Lung (tissue), 11 donors: ENCODE measurements at regions not wholly inside any gene's neighbourhood (a gene's known extent, or its start where the extent isn't known, plus 50 kb on each side); places are given as distances from the start of the nearest gene placed in this dataset.

Source experiments
- ATAC-seq: fragments of 200-7000 bp; cut with Tn5 transposase; one replicate; pipeline ENCODE4 v1.9.1; 2020; ENCODE audit warnings: moderate number of reproducible peaks; ENCODE audit not compliant: insufficient read depth, low FRiP score
- DNase-seq, 3 donors: peaks; one replicate each; pipeline ENCODE4 v3.0.0-alpha.2; 2013 to 2017
- H3K27ac ChIP-seq, 2 donors: one replicate each; pipeline ENCODE4 v1.5.1; 2013; ENCODE audit warnings: mild to moderate bottlenecking in 2 of 2, moderate library complexity in 2 of 2, control low read depth in 1 of 2, inconsistent platforms in 1 of 2, low read depth in 1 of 2, low read length in 1 of 2
- H3K27me3 ChIP-seq, 3 donors: one replicate each; pipeline ENCODE4 v1.5.1; 2013; ENCODE audit warnings: low read length in 2 of 3; ENCODE audit not compliant: control insufficient read depth in 3 of 3, insufficient read depth in 3 of 3
- H3K36me3 ChIP-seq, 4 donors: one replicate each; pipeline ENCODE4 v1.5.1; 2013; ENCODE audit warnings: low read length in 4 of 4, mild to moderate bottlenecking in 1 of 4, moderate library complexity in 1 of 4; ENCODE audit not compliant: control insufficient read depth in 4 of 4, insufficient read depth in 4 of 4
- H3K4me1 ChIP-seq, 5 donors: one replicate each; pipeline ENCODE4 v1.5.1; 2013; ENCODE audit warnings: low read length in 5 of 5, mild to moderate bottlenecking in 2 of 5, moderate library complexity in 1 of 5; ENCODE audit not compliant: control insufficient read depth in 5 of 5, insufficient read depth in 5 of 5
- H3K4me3 ChIP-seq: one replicate; pipeline ENCODE4 v1.5.1; 2013; ENCODE audit warnings: mild to moderate bottlenecking, control low read depth, moderate library complexity
- H3K9ac ChIP-seq, 2 donors: one replicate each; pipeline ENCODE4 v1.5.1; 2013; ENCODE audit warnings: low read length in 2 of 2, control low read depth in 1 of 2; ENCODE audit not compliant: insufficient read depth in 1 of 2
- H3K9me3 ChIP-seq, 4 donors: one replicate each; pipeline ENCODE4 v1.5.1; 2013; ENCODE audit warnings: low read length in 3 of 4, mild to moderate bottlenecking in 1 of 4, moderate library complexity in 1 of 4; ENCODE audit not compliant: control insufficient read depth in 4 of 4, insufficient read depth in 3 of 4
- CTCF ChIP-seq: IDR thresholded peaks from 2 replicates; pipeline ENCODE4 v1.5.1; 2012; ENCODE audit warnings: mild to moderate bottlenecking; ENCODE audit errors: control extremely low read depth, extremely low read depth
- WGBS, 2 donors: extraction: QIAGEN DNeasy Blood & Tissue Kit; methylation state at CpG; one replicate each; pipeline ENCODE4 v1.1.7; 2013; 5-methylcytosine and 5-hydroxymethylcytosine counted together
- donor health status: control.
- donor health status: control.
- donor health status: Bipolar disorder and iron deficiency.
- donor health status: healthy.
- donor health status: DM: yes; HTN: yes; CAD: no.

DNA sequence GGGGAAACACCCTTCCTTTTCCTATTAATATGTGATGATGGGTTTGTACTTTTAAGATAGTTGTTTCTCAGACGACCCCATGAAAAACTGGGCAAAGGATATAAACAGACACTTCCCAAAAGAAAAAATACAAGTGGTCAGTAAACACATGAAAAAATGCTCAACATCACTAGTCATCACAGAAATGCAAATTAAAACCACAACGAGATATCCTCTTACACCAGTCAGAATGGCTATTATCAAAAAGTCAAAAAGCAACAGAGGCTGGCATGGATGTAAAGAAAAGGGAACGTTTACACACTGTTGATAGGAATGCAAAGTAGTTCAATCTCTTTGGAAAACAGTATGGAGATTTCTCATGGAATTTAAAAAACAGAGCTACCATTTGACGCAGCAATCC lies 111.4 kb upstream of the ZEB1 start:
- Histone ChIP-seq H3K36me3 (no peaks in the 10 kb centered on the region), H3K27ac (no peak overlapping the region), H3K4me1 (peaks cover 0 to 6% (median 3%) of the 10 kb centered on the region in 5 donors), H3K9ac (no peak overlapping the region), H3K27me3 (no peaks in the 10 kb centered on the region), H3K9me3 (no peaks in the 10 kb centered on the region), H3K4me3 (no peak overlapping the region)
- TF ChIP-seq CTCF, result no peak
- ATAC-seq (no peak), DNase-seq (no peak)
- 35 to 70% methylated on average over 4 of the region's 4 CpGs for WGBS, 2 donors

- Histone ChIP-seq H3K27me3 (no peaks in the 10 kb centered on the region), H3K36me3 (no peaks in the 10 kb centered on the region), H3K9me3 (no peaks in the 10 kb centered on the region), H3K4me3 (no peak overlapping the region), H3K9ac (no peak overlapping the region), H3K4me1 (peaks cover 0 to 3% (median 0%) of the 10 kb centered on the region in 5 donors), H3K27ac (no peak overlapping the region)
- 34 to 62% methylated on average over 7 of the region's 7 CpGs for WGBS, 2 donors
- ATAC-seq (no peak), DNase-seq (no peak)
- no peak for TF ChIP-seq CTCF
Observed at GRCh38 chr10:31209478-31209877, 109.5 kb upstream of the ZEB1 start.

- ATAC-seq, result no peak
- H3K27ac ChIP-seq, result no peak overlapping the region
- no peak overlapping the region for H3K4me3 ChIP-seq
- no peak for DNase-seq
- TF ChIP-seq CTCF, result no peak
- H3K9me3 ChIP-seq, result no peaks in the 10 kb centered on the region
- H3K36me3 ChIP-seq, result no peaks in the 10 kb centered on the region
- H3K27me3 ChIP-seq, result no peaks in the 10 kb centered on the region
- WGBS, 2 donors, result 98% methylated on average over 7 of the region's 7 CpGs
- H3K9ac ChIP-seq, result no peak overlapping the region
- H3K4me1 ChIP-seq, result peaks cover 0 to 3% (median 0%) of the 10 kb centered on the region in 5 donors
Observed at GRCh38 chr10:31210190-31210589, 108.8 kb upstream of the ZEB1 start.

- TF ChIP-seq CTCF, result no peak
- ATAC-seq (no peak), DNase-seq (no peak)
- no peaks in the 10 kb centered on the region for H3K27me3 ChIP-seq
- no peak overlapping the region for H3K27ac ChIP-seq
- H3K4me1 ChIP-seq, result peaks cover 0 to 3% (median 0%) of the 10 kb centered on the region in 5 donors
- H3K9ac ChIP-seq, result no peak overlapping the region
- no peaks in the 10 kb centered on the region for H3K9me3 ChIP-seq
- H3K4me3 ChIP-seq, result no peak overlapping the region
- 77 to 79% methylated on average over 1 of the region's 1 CpG for whole genome bisulfite sequencing, 2 donors
- H3K36me3 ChIP-seq, result no peaks in the 10 kb centered on the region
Observed at GRCh38 chr10:31213959-31214358, 105.1 kb upstream of the ZEB1 start.
